Uterus (tissue), 3 donors: ENCODE measurements at regions not wholly inside any gene's neighbourhood (a gene's known extent, or its start where the extent isn't known, plus 50 kb on each side); places are given as distances from the start of the nearest gene placed in this dataset.

Experiments
- DNase-seq, 2 donors: peaks; one replicate each; pipeline ENCODE4 v3.0.0-alpha.2; 2019 to 2020
- H3K27ac ChIP-seq, 2 donors: fragments of 200-600 bp; sonication (generic); 1 replicate in 1 of 2; 2 replicates in 1 of 2; pipeline ENCODE4 v1.5.1; 2016 to 2018
- H3K27me3 ChIP-seq, 2 donors: fragments of 200-600 bp; sonication (generic); one replicate each; pipeline ENCODE4 v1.5.1; 2018 to 2019; ENCODE audit warnings: control low read depth in 1 of 2
- H3K36me3 ChIP-seq, 2 donors: fragments of 200-600 bp; sonication (generic); one replicate each; pipeline ENCODE4 v1.5.1; 2019; ENCODE audit warnings: control low read depth in 1 of 2
- H3K4me1 ChIP-seq, 2 donors: fragments of 200-600 bp; sonication (generic); one replicate each; pipeline ENCODE4 v1.5.1; 2018 to 2019; ENCODE audit warnings: control low read depth in 1 of 2
- H3K4me3 ChIP-seq, 2 donors: fragments of 200-600 bp; sonication (generic); 1 replicate in 1 of 2; 2 replicates in 1 of 2; pipeline ENCODE4 v1.5.1; 2018 to 2019; ENCODE audit warnings: mild to moderate bottlenecking in 1 of 2
- H3K9me3 ChIP-seq, 2 donors: fragments of 200-600 bp; sonication (generic); one replicate each; pipeline ENCODE4 v1.5.1; 2019; ENCODE audit warnings: control low read depth in 1 of 2
- POLR2A ChIP-seq, 2 donors: fragments of 450-650 bp; IDR thresholded peaks; one replicate each; pipeline ENCODE4 v1.6.1; 2016; ENCODE audit warnings: antibody characterized with exemption in 2 of 2, mild to moderate bottlenecking in 1 of 2, moderate library complexity in 1 of 2
- intact Hi-C: fragments of 100-400 bp; cut with DNase I; formaldehyde crosslinking; loops from one replicate; pipeline ENCODE4 v1.15.1; 2023; ENCODE audit warnings: low total_unique reads
- TF ChIP-seq, protein P1 (sequence below), 4 experiments: fragments of 200-600 bp in 2 of 4; fragments of 450-650 bp in 2 of 4; sonication (generic) in 2 of 4; IDR thresholded peaks; one replicate each; pipeline ENCODE4 v1.5.1; 2016 to 2019; ENCODE audit warnings: antibody characterized with exemption in 4 of 4, mild to moderate bottlenecking in 2 of 4, moderate library complexity in 1 of 4
- donor health status: DM: yes; HTN: yes; CAD: no.

DNA sequence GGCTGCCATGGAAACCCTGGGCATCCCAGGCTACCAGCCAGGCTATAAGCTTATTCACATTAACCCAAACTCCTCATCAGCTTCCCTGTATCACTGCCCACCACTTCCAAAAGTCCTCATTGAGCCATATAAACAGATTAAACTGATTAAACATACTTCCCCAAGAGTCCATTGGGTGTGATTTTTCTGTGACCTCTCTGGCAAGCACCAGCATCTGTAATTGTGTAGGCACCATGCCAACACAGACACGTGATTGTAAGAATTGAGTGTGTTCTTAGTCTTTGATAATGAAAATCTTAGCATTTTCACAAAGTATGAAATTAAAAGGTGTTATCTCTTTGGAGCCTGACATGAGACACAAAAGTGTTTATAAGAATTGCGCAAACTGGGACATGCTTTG is 679.3 kb downstream of the TYW1 start:
- TF ChIP-seq, protein P1, sequence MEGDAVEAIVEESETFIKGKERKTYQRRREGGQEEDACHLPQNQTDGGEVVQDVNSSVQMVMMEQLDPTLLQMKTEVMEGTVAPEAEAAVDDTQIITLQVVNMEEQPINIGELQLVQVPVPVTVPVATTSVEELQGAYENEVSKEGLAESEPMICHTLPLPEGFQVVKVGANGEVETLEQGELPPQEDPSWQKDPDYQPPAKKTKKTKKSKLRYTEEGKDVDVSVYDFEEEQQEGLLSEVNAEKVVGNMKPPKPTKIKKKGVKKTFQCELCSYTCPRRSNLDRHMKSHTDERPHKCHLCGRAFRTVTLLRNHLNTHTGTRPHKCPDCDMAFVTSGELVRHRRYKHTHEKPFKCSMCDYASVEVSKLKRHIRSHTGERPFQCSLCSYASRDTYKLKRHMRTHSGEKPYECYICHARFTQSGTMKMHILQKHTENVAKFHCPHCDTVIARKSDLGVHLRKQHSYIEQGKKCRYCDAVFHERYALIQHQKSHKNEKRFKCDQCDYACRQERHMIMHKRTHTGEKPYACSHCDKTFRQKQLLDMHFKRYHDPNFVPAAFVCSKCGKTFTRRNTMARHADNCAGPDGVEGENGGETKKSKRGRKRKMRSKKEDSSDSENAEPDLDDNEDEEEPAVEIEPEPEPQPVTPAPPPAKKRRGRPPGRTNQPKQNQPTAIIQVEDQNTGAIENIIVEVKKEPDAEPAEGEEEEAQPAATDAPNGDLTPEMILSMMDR (IDR thresholded peaks at IDR 0.05) = no peak
- TF ChIP-seq POLR2A (IDR thresholded peaks at IDR 0.05) = no peak
- Histone ChIP-seq H3K36me3 (no peaks in the 10 kb centered on the region), H3K4me3 (no peak overlapping the region), H3K27ac (no peak overlapping the region), H3K9me3 (no peaks in the 10 kb centered on the region), H3K4me1 (no peaks in the 10 kb centered on the region), H3K27me3 (no peaks in the 10 kb centered on the region)
- DNase-seq = no peak
- intact Hi-C loops = no loop called here

DNA sequence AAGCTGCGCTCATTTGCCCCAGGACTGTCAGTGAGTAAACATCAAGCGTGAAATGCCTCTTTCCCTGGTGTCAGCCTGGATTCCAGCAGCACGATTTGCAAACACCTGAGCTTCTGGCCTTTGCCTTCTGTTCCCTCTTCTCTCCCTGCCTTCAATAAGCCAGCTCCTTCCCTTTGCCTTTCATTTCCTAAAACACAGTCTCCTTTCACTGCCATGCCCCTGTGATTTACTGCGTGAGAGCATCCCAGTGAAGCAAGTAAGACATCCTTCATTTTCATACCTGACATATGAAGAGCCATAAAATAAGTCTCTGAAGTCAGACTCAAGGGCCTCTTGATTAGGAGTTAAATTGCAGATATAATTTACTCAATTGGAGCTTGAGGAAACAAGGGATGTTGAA is 681.8 kb downstream of the TYW1 start:
- intact Hi-C loops = no loop called here
- H3K27me3 ChIP-seq = no peaks in the 10 kb centered on the region
- DNase-seq = no peak
- no peak overlapping the region for H3K4me3 ChIP-seq
- no peaks in the 10 kb centered on the region for H3K4me1 ChIP-seq
- no peak overlapping the region for H3K27ac ChIP-seq
- H3K36me3 ChIP-seq = no peaks in the 10 kb centered on the region
- H3K9me3 ChIP-seq = no peaks in the 10 kb centered on the region
- TF ChIP-seq, protein P1 (IDR thresholded peaks at IDR 0.05) = no peak

GRCh38 chr7:67683628-67684027 is 687.0 kb downstream of the TYW1 start:
- no peak overlapping the region for H3K4me3 ChIP-seq
- H3K4me1 ChIP-seq = no peaks in the 10 kb centered on the region
- H3K27me3 ChIP-seq = no peaks in the 10 kb centered on the region
- H3K9me3 ChIP-seq = no peaks in the 10 kb centered on the region
- H3K36me3 ChIP-seq = no peaks in the 10 kb centered on the region
- no peak overlapping the region for H3K27ac ChIP-seq
- DNase-seq = no peak
- TF ChIP-seq POLR2A (IDR thresholded peaks at IDR 0.05) = no peak
- TF ChIP-seq, protein P1 (IDR thresholded peaks at IDR 0.05) = no peak
- intact Hi-C loops = no loop called here

DNA sequence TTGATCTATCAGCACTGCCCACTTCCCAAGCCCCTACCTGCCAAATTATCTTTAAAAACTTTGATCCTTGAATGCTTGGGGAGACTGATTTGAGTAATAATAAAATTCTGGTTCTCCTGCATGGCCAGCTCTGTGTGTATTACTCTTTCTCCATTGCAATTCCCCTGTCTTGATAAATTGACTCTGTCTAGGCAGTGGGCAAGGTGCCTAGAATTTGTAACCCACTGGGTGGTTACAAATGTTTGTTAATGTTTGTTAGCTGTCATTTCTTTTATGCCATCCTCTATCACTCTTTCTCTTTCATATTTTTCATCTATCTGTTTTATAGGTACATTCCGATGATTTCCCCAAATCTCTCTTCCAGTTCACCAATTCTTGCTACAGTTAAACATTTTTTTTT is 694.1 kb downstream of the TYW1 start:
- Histone ChIP-seq H3K27me3 (no peaks in the 10 kb centered on the region), H3K4me1 (no peaks in the 10 kb centered on the region), H3K4me3 (no peak overlapping the region), H3K27ac (no peak overlapping the region), H3K36me3 (no peaks in the 10 kb centered on the region), H3K9me3 (no peaks in the 10 kb centered on the region)
- no peak for DNase-seq
- TF ChIP-seq POLR2A (IDR thresholded peaks at IDR 0.05) = no peak
- TF ChIP-seq, protein P1 (IDR thresholded peaks at IDR 0.05) = no peak
- intact Hi-C loops = no loop called here

- TF ChIP-seq POLR2A (IDR thresholded peaks at IDR 0.05) = no peak
- TF ChIP-seq, protein P1 (IDR thresholded peaks at IDR 0.05) = no peak
These were observed 695.8 kb downstream of the TYW1 start for GRCh38 chr7:67692425-67692824.

More at GRCh38 chr7:67692425-67692824, 695.8 kb downstream of the TYW1 start:
- no peaks in the 10 kb centered on the region for H3K4me1 ChIP-seq
- DNase-seq = no peak
- no peak overlapping the region for H3K27ac ChIP-seq
- H3K9me3 ChIP-seq = no peaks in the 10 kb centered on the region
- H3K36me3 ChIP-seq = no peaks in the 10 kb centered on the region
- H3K27me3 ChIP-seq = no peaks in the 10 kb centered on the region
- intact Hi-C loops = no loop called here
- no peak overlapping the region for H3K4me3 ChIP-seq
